ENCODE measurements at regions not wholly inside any gene's neighbourhood (a gene's known extent, or its start where the extent isn't known, plus 50 kb on each side); places are given as distances from the start of the nearest gene placed in this dataset.
"Not testable (repeated sequence)": the region's sequence is repeated elsewhere in the genome, so short reads cannot be mapped to it uniquely, and the experiment has no call there.

DNA sequence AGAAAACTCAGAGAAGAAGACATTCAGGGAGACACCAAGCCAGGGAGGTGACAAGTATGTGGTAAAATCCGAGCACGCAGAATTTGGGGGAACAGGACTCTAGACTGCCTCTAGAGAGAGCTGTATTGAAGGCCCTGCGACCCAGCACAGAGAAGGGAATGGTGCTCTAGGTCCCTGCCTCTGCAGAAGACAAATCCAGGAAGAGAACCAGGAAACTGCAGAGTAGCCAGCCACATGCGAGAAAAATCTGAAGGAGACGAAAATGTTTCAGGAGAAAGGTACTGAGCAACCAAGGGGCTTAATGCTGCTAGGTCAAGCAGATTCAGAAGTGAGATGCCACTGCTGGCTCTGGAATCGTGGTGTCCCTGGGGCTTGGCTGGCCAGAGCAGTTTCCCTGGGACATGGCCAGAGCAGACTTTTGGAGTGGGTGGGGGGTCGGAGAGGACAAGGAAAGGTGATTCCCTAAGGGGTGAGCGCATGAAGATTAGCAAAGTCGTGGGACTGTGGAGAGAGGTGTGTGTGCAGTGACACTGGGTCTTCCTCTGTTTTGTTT lies 158.0 kb upstream of the KLF6 start:
- no peak for DNase-seq (ENCODE audit: extremely low read depth, low read depth)

DNA sequence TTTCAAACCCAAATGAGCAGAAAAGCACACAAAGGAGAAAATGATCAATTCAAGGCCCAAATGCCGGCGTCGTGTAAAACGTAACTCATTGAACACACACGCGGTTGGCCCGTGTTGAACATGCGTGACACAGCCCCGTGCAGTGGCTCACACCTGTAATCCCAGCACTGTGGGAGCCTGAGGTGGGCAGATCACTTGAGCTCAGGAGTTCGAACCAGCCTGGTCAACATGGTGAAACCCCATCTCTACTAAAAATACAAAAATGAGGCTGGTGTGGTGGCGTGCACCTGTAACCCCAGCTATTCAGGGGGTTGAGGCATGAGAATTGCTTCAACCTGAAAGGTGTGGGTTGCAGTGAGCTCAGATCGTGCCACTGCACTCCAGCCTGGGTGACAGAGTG lies 156.7 kb upstream of the KLF6 start:
- DNase-seq (ENCODE audit: extremely low read depth, low read depth) = no peak

DNA sequence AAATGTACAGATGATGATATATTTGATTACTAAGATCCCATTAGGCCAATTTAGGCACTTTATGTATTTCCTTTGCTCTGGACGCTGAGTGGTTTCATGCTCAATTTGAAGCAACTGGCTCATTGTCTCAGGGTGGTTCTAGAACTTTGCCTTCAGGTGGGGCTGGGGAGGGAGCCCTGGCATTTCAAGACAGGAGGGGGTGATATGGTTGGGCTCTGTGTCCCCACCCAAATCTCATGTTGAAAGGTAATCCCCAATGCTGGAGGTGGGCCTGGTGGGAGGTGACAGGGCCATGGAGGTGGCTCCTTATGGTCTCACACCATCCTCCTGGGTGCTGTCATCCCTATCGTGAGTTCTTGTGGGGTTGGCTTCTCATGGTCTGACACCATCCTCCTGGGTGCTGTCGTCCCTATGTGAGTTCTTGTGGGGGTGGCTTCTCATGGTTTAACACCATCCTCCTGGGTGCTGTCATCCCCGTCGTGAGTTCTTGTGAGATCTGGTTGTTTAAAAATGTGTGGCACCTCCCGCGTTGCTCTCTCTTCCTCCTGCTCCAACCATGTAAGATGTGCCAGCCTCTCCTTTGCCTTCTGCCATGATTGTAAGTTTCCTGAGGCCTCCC lies 151.5 kb upstream of the KLF6 start:
- DNase-seq (ENCODE audit: extremely low read depth, low read depth) = no peak

DNA sequence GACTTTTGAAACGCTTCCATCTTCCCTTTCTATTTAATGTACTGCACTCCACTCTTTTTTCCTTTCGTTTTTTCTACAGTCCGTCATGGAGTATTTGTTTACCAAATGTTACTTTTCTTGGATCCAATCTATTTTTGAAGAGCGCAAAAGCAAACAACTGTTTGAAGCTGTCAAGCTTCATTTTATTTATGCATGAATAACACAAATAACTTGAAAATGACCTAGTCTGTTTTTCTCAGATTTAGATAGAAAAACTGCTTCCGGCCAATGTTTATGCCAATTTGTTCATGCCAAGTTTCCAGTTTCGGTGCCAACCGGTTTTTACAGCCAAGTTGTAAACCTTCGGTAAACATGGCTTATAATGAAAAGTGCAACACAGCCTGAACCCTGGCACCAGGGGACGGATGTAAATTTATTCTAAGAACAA lies 150.9 kb upstream of the KLF6 start:
- no peak for DNase-seq (ENCODE audit: extremely low read depth, low read depth)

DNA sequence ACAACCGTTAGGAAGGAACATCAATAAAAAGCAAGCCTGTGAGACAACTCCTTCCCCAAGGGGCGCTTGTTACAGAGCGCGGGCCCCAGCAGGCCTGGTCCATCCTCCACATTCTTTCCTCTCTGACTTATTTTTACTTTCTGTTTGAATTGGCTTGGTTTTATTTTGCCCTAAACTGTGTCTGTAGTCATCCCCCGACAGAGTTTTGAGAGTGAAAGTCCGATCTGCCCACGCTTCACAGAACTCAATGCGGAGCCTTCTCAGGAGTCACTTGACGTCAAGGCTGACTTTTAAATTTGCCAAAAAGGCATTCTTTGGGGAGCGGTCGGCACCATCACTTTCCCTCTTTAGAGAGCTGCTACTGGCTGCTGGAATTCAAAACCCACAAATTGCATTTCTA lies 150.1 kb upstream of the KLF6 start:
- no peak for DNase-seq (ENCODE audit: extremely low read depth, low read depth)

DNA sequence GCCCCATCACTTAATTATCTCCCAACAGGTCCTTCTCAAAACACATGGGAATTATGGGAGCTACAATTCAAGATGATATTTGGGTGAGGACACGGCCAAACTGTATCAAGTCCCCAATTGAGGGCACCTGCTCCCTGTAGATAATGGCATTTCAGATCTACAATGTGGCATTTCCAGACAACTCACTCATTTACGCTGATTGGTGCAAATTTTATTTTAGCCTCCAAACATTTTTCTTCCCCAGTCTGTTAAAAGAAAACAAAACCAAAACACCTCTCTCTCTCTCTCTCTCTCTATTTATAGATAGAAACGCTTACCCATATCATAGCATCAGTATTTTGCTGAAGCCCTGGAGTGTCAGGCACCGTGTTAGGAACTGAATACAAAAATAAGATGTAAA lies 148.7 kb upstream of the KLF6 start:
- DNase-seq (ENCODE audit: extremely low read depth, low read depth) = no peak

DNA sequence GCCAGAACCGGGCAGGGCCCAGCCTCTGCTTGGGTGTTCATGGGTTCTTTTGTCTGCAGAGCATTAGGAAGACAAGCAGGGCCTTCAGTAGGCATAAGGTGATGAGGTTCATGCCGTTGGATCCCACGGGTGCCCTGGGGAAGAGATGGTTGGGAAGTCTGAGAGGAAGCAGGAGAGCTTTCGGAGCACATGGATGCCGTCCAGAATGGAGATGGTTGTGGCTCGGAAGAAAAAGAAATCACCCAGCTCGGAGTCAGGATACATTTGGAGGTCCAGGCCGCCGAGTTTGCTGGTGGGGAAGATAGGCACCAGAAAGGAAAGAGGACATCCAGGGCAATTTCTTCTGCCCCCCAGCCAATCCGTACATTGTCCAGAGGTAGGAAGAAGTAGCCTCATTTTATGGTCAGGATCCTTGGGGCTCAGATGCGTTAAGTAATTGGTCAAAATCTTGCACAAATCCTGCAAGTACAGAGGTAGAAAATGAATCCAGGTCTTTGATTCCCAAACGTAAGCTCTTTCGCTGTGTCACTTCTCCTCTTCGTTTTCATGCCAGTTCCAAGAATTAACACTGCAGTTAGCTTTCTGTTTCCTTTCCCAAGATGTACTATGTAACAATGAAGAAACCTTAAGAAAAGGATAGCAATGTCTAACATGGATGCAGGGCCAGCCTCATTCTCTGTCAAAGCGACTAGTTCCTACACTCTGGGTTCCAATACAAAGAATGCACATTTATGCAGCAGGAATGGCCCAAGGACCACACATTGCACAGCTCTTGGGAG lies 147.8 kb upstream of the KLF6 start:
- DNase-seq (ENCODE audit: extremely low read depth, low read depth) = no peak

DNA sequence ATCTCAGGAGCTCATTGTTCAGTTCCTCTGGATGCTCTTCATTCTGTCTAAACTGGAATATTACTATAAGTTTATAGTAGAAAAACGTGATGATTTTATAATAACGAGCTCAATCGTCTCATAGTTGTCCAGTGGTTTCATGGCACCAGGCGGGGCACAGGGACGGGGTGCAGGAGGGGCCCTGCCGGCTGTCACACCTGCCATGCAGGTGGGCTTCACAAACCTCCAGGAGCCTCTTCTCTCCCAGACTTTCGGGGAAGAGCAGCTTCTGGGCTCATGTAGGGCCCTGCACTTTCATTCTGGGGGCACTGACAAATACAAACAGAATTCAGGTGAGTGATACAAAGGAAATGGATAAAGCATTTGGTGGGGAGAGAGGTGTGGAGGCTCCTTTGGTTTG lies 146.9 kb upstream of the KLF6 start:
- DNase-seq (ENCODE audit: extremely low read depth, low read depth) = no peak

DNA sequence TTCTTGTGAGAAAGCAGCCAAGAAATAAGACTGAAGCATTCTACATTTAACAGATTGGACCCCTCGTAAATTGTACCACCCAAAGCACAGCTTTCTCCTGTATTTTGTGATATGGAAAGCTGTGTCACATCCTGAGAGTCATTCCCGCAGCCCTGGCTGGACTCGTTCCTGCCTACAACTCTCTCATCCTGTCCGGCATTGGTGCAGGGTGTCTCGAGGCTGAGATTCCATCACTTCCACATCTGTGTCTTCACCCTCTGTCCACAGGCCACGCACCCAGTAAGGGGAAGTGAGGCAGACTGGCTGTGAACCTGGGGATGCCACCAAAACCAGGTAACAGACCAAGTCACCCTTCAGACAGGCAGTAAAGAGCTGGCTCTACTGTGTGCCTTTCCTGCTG lies 146.2 kb upstream of the KLF6 start:
- DNase-seq (ENCODE audit: extremely low read depth, low read depth) = no peak

DNA sequence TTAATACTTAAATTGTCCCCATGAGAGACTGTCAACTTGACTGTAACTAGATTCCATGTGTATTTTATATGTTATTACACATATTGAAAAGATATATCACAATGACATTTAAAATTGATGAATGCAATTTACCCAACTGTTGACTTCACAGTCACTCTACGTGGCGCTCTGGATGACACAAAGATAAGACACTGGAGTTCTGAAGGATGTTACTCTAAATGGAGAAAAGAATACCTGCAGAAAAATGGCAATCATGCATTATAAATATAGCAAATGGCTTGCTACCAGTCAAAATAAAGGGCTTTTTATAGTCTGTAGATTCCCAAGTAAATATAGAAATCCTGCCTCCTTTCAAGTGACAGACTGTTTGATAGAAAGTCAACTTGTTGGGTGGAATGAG lies 143.6 kb upstream of the KLF6 start:
- DNase-seq (ENCODE audit: extremely low read depth, low read depth) = no peak

DNA sequence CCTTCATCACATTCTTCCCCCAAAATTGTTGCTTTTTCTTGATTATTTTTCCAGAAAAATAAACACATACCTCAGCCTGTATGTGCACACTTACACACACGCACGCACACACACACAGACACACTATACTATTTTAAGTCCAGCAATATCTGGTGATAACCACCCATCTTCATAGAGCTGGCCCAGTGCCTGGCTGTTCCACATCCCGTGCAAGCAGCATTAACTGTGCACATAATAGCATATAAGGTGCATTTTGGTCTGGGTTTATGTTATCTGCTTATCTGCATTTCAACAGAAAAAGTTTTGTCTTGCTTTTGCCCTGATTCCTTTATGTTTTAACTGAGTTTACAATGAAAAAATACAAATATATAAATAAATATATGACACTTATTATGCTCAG lies 143.1 kb upstream of the KLF6 start:
- DNase-seq (ENCODE audit: extremely low read depth, low read depth) = no peak

DNA sequence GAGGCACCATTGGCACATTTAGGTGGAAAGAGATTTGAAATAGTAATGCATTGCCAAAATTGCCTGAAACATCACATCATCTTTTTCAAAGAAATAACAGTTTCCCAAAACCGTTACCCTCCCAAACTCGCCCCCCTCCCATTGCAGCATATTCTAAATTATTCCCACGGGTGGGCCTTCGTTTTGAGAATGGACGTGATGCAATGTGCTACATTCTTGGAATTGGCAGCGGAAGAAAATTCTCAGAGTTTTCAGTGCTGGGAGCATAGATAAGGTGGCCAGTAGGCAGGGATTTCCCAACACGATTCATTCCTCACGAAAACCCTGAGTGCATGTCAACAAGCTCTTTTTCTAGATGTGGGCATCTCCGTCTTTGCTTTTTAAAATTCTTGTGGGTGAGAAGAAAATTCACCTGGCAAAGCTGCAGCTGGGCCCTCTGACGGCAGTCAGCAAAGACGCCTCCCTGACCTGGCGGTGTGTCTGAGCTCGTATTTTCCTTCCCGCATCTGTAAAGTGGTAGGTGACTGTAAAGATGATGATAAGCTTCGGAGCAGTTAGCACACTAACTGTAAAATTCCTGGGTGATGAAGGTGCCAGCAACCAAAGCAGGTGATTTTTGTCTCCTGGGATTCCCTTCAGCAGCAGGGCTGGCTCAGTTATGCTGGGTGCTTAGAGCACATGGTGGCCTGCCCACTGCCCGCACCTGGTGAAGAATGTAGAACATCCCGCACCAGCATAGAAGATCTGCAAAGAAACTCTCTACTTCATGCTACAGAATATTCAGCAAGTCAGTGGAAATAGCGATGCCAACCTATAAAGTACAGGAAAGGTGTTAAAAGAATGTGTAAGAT lies 141.9 kb upstream of the KLF6 start:
- DNase-seq (ENCODE audit: extremely low read depth, low read depth) = no peak

DNA sequence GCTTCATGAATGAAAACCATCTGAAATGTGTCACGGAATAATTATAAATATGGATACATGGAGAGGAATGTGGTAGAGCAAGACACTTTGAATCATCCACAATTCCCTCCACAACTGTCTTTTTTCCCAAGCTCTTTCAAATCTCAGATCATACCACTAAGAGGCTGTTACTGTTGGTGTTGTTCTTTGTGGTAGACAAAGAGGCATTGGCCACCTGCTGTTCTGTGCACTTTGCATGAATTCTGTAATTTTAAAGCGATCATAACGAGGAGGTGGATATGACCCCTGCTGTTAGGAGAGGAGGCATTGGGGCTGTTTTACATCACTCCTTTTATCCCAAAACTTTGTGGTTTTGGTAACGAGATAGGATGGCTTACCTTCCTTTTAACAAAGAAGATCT lies 141.2 kb upstream of the KLF6 start:
- no peak for DNase-seq (ENCODE audit: extremely low read depth, low read depth)

DNA sequence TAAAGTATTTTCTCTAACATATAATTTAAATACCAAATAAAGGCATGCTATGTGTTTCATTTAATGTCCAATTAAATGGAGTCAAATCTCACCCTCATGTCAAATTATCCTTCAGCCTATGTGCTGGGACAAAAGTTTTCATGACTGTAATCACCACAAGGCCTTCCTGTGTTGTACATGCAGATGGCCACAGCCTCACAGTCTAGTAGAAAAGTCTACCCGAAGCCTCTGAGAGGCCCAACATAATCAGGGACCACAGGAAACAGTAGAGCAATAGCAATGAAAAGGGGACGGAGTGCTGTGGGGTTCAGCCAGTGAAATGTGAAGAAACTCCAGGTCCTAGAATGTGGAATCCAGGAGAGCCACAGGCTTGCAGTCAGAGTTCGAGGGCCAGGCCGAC lies 140.2 kb upstream of the KLF6 start:
- no peak for DNase-seq (ENCODE audit: extremely low read depth, low read depth)

DNA sequence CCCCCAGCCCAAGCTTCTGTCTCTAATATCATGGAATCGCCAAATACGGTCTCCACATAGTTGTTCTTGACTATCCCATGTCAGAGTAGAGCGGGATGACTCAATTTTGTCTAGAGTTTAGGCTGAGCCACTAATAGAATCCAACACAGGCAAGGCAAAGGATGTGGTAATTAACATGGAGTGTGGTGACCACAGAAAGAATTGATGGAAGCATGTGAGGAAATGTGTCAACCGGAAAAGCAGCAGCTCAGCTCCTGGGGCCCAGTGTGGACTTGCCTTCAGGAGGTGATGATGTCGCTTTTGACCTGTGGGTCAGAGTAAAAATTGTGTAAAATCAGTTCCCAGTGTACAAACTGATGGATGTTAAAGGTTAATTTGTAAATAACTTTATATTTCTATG lies 139.3 kb upstream of the KLF6 start:
- no peak for DNase-seq (ENCODE audit: extremely low read depth, low read depth)

DNA sequence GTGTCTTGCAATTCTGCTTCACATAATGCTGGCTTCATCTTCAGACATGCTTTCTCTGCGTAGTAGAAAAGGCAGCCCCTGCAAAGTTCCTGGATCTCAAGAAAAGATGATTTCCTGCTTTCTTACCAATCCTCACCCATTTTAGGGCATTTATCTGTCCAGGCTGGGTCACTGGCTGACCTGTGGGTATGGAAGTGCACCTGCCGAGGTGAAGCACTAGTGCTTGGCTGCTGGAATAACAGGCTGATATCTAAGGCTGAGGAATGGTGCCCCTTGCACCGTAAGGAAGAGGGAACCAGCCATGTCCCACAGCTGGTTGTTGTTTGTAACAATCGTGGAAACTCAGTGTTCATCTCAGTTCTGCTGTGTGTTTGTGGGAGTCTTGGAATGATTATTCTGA lies 138.0 kb upstream of the KLF6 start:
- DNase-seq (ENCODE audit: extremely low read depth, low read depth) = no peak

DNA sequence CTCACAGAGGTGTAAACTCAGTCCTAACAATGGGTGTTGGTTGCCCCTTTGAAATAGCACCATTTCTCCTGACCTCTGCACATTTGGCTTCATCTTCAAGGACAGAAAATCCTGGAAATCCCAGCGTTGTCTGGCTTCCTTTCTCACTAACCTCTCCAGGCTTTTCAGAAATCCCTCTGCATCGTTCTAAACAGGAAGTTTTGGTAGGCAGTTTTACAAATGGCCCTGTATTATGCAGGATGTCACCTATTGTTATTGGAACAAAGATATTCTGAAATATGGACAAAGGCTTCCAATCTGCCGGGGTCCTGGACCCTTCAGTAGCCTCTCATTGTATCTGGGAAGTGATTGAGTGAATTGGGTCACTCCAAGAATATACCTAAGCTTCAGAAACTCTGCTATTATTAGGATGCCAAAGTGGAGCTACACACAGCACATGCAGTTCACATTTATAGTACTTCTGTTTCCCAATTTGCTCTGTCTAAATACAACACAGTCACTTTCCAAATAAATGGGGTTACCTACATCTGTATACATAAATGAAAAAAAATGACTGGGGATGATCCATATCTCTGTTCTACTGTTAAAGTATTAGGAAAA lies 134.8 kb upstream of the KLF6 start:
- no peak for DNase-seq (ENCODE audit: extremely low read depth, low read depth)

DNA sequence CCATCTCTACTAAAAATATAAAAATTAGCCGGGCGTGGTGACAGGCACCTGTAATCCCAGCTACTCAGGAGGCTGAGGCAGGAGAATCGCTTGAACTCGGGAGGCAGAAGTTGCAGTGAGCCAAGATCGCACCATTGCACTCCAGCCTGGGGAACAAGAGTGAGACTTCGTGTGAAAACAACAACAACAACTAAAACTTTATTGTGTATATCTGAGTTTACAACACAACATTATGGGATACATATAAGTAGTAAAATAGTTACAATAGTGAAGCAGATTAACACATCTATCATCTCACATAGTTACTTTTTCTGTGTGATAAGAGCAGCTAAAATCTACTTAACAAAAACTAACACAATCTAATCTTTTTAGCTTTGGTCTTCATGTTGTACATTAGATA lies 132.4 kb upstream of the KLF6 start:
- not testable (repeated sequence) for DNase-seq (ENCODE audit: extremely low read depth, low read depth)

DNA sequence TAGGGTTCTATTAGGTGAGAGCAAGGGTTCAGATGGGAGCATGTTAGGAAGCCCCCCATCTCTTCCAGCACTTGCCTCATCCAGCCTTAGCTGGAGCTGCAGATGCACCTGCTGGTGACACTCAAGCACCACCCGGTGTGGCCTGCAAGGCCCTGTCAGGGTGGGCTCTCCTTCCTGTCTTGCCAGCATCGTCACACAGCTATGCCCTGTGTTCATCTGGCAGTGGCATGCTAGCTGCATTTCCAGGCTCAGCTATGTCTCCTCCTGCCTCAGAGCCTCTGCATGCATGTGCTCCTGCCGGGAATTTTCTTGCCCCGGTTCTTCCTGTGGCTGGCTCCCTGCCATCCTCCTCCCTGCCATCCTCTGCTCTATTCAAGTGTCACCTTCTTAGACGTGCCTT lies 129.7 kb upstream of the KLF6 start:
- no peak for DNase-seq (ENCODE audit: extremely low read depth, low read depth)

DNA sequence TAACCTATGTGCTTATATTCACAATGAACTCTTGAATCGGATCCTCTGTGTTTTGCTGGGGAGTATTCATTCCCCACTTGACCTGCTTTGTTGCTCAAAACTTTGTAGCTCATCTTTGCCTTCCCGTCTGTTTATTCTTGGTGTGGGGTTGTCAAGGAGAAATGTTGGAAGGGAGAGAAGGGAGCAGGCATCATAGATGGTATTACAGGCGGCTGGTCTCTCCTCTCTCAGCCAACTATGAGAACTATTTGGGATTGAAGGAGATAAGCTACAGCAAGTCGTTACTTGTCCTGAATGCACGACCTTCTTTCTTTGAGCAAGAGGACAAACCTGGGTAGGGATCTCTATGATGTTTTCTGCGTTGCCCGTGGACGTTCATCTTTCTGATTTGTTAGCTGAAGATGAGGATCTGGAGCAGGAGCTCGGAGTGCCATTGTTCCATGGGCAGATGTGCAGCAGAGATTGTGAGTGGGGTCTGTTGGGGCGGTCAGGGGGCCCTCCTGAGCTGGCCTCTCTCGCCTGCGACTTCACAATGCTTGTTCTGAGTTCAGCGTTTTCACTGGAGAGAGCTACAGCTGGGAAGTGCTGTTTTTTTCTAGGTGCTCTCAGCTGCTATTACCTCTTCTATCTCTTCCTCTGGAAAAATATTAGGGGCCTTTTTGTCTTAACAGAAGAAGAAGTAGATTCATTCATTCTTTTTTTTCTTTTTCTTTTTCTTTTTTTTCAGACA lies 126.9 kb upstream of the KLF6 start:
- no peak for DNase-seq (ENCODE audit: extremely low read depth, low read depth)

Data from NCI-H460 (cell line).